H9 (cell line): ENCODE measurements at regions not wholly inside any gene's neighbourhood (a gene's known extent, or its start where the extent isn't known, plus 50 kb on each side); places are given as distances from the start of the nearest gene placed in this dataset.

Experiments
- DNase-seq: peaks from one replicate; pipeline ENCODE4 v3.0.0-alpha.2; 2017
- H2AFZ ChIP-seq: one replicate; pipeline ENCODE4 v1.6.1; 2013; ENCODE audit warnings: mild to moderate bottlenecking, low read length, control low read depth, moderate library complexity
- H2AK5ac ChIP-seq: 2 replicates; pipeline ENCODE4 v1.6.1; 2013; ENCODE audit warnings: low read length, control low read depth, mixed read lengths; ENCODE audit not compliant: insufficient read length
- H2BK120ac ChIP-seq: one replicate; pipeline ENCODE4 v1.6.1; 2013; ENCODE audit warnings: low read depth, mild to moderate bottlenecking, low read length, control low read depth, inconsistent platforms; ENCODE audit not compliant: poor library complexity, severe bottlenecking
- H2BK12ac ChIP-seq: 2 replicates; pipeline ENCODE4 v1.6.1; 2013; ENCODE audit warnings: low read length, control low read depth, mixed read lengths, low read depth; ENCODE audit not compliant: insufficient read length
- H2BK15ac ChIP-seq: 2 replicates; pipeline ENCODE4 v1.6.1; 2013; ENCODE audit warnings: low read depth, low read length, control low read depth
- H2BK20ac ChIP-seq: one replicate; pipeline ENCODE4 v1.6.1; 2013; ENCODE audit warnings: low read depth, mild to moderate bottlenecking, low read length, control low read depth, inconsistent platforms; ENCODE audit not compliant: poor library complexity, severe bottlenecking
- H2BK5ac ChIP-seq: 2 replicates; pipeline ENCODE4 v1.6.1; 2013; ENCODE audit warnings: low read length, control low read depth, mixed read lengths; ENCODE audit not compliant: insufficient read length
- H3K14ac ChIP-seq: 2 replicates; pipeline ENCODE4 v1.6.1; 2013; ENCODE audit warnings: low read length, control low read depth; ENCODE audit not compliant: insufficient read depth
- H3K18ac ChIP-seq: 2 replicates; pipeline ENCODE4 v1.6.1; 2013; ENCODE audit warnings: low read depth, mild to moderate bottlenecking, mixed read lengths, low read length, control low read depth; ENCODE audit not compliant: insufficient read length
- H3K23ac ChIP-seq: 2 replicates; pipeline ENCODE4 v1.6.1; 2013; ENCODE audit warnings: low read length, control low read depth, mixed read lengths, low read depth; ENCODE audit not compliant: insufficient read length
- H3K23me2 ChIP-seq: 2 replicates; pipeline ENCODE4 v1.6.1; 2013; ENCODE audit warnings: low read depth, mild to moderate bottlenecking, mixed read lengths, low read length, control low read depth; ENCODE audit not compliant: insufficient read length, poor library complexity, severe bottlenecking
- H3K27ac ChIP-seq: 2 replicates; pipeline ENCODE4 v1.5.1; 2013; ENCODE audit warnings: low read length, control low read depth, mixed read lengths, low read depth; ENCODE audit not compliant: insufficient read length
- H3K27me3 ChIP-seq: 2 replicates; pipeline ENCODE4 v1.6.1; 2013; ENCODE audit warnings: low read length, control low read depth, inconsistent platforms; ENCODE audit not compliant: insufficient read depth
- H3K4ac ChIP-seq: 2 replicates; pipeline ENCODE4 v1.6.1; 2013; ENCODE audit warnings: low read depth, mild to moderate bottlenecking, control low read depth, inconsistent platforms, low read length, moderate library complexity
- H3K4me1 ChIP-seq: 2 replicates; pipeline ENCODE4 v1.6.1; 2013; ENCODE audit warnings: low read length, control low read depth, inconsistent platforms; ENCODE audit not compliant: insufficient read depth
- H3K4me2 ChIP-seq: 2 replicates; pipeline ENCODE4 v1.6.1; 2013; ENCODE audit warnings: low read length, control low read depth, mixed read lengths; ENCODE audit not compliant: insufficient read length, insufficient read depth
- H3K56ac ChIP-seq: 2 replicates; pipeline ENCODE4 v1.6.1; 2013; ENCODE audit warnings: low read depth, mild to moderate bottlenecking, mixed read lengths, low read length, control low read depth; ENCODE audit not compliant: insufficient read length
- H3K79me1 ChIP-seq: 2 replicates; pipeline ENCODE4 v1.6.1; 2013; ENCODE audit warnings: low read depth, mild to moderate bottlenecking, moderate library complexity, low read length, control low read depth, inconsistent platforms; ENCODE audit not compliant: insufficient read depth, poor library complexity, severe bottlenecking
- H3K79me2 ChIP-seq: 2 replicates; pipeline ENCODE4 v1.6.1; 2013; ENCODE audit warnings: low read length, control low read depth, inconsistent platforms; ENCODE audit not compliant: insufficient read depth
- H3K9ac ChIP-seq: 2 replicates; pipeline ENCODE4 v1.6.1; 2013; ENCODE audit warnings: low read length, control low read depth, mixed read lengths; ENCODE audit not compliant: insufficient read length; ENCODE audit errors: extremely low read depth
- H3K9me3 ChIP-seq: one replicate; pipeline ENCODE4 v1.6.1; 2013; ENCODE audit warnings: low read depth, low read length, inconsistent platforms; ENCODE audit not compliant: control insufficient read depth
- H3T11ph ChIP-seq: one replicate; pipeline ENCODE4 v1.6.1; 2013; ENCODE audit warnings: mild to moderate bottlenecking, low read length, control low read depth, inconsistent platforms
- H4K20me1 ChIP-seq: one replicate; pipeline ENCODE4 v1.6.1; 2013; ENCODE audit not compliant: control insufficient read depth, insufficient read length, insufficient read depth
- H4K5ac ChIP-seq: 2 replicates; pipeline ENCODE4 v1.6.1; 2013; ENCODE audit warnings: low read depth, mild to moderate bottlenecking, mixed read lengths, low read length, control low read depth; ENCODE audit not compliant: insufficient read length
- H4K8ac ChIP-seq: replicated peaks from 2 replicates; pipeline ENCODE4 v1.6.1; 2013; ENCODE audit warnings: low read length, control low read depth, mixed read lengths, low read depth; ENCODE audit not compliant: insufficient read length
- H4K91ac ChIP-seq: 2 replicates; pipeline ENCODE4 v1.6.1; 2013; ENCODE audit warnings: low read depth, mild to moderate bottlenecking, moderate library complexity, mixed read lengths, low read length, control low read depth; ENCODE audit not compliant: insufficient read length
- H3K27ac Mint-ChIP-seq, 3 experiments: 2 replicates in 2 of 3; 3 replicates in 1 of 3; pipeline ENCODE4 v1.8.0; 2020 to 2021; ENCODE audit warnings: mixed read lengths in 3 of 3, mild to moderate bottlenecking in 1 of 3, moderate library complexity in 1 of 3
- H3K27me3 Mint-ChIP-seq: 2 replicates; pipeline ENCODE4 v1.8.0; 2021; ENCODE audit warnings: low read depth, mild to moderate bottlenecking, moderate library complexity, mixed read lengths
- H3K36me3 Mint-ChIP-seq, 3 experiments: 2 replicates in 2 of 3; 3 replicates in 1 of 3; pipeline ENCODE4 v1.8.0; 2020 to 2021; ENCODE audit warnings: low read depth in 3 of 3, mixed read lengths in 3 of 3; ENCODE audit not compliant: insufficient read depth in 1 of 3
- H3K4me1 Mint-ChIP-seq, 2 experiments: 2 replicates each; pipeline ENCODE4 v1.8.0; 2020; ENCODE audit warnings: mixed read lengths in 2 of 2
- H3K4me3 Mint-ChIP-seq, 2 experiments: 2 replicates in 1 of 2; 3 replicates in 1 of 2; pipeline ENCODE4 v1.8.0; 2020 to 2021; ENCODE audit warnings: mild to moderate bottlenecking in 2 of 2, mixed read lengths in 2 of 2, moderate library complexity in 1 of 2
- H3K9me3 Mint-ChIP-seq, 2 experiments: 2 replicates in 1 of 2; 3 replicates in 1 of 2; pipeline ENCODE4 v1.8.0; 2020; ENCODE audit warnings: mild to moderate bottlenecking in 2 of 2, mixed read lengths in 2 of 2, moderate library complexity in 1 of 2
- CTCF ChIP-seq: fragments of 200-600 bp; sonication (generic); conservative IDR thresholded peaks from 3 replicates; pipeline ENCODE4 v1.8.0; 2021; ENCODE audit warnings: antibody characterized with exemption, mild to moderate bottlenecking

GRCh38 chr18:68564351-68564750, 150.6 kb downstream of the TMX3 start:
- no peaks in the 10 kb centered on the region for H3K27me3 ChIP-seq
- H3K18ac ChIP-seq: no peak overlapping the region
- H2BK5ac ChIP-seq: no peak overlapping the region
- no peak overlapping the region for H2BK120ac ChIP-seq
- peak; percentile 30 for DNase-seq
- no peak overlapping the region for H3K4ac ChIP-seq
- no peak overlapping the region for H3K9ac ChIP-seq
- Mint-ChIP-seq H3K9me3 (no peaks in the 10 kb centered on the region), H3K4me1 (peaks cover 32 to 33% of the 10 kb centered on the region in 2 experiments), H3K27ac (peak overlapping the region; percentile 17 to 88 (median 84); a peak in 6 of 7 replicates), H3K27me3 (no peaks in the 10 kb centered on the region), H3K4me3 (no peak overlapping the region), H3K36me3 (peaks cover 0 to 4% (median 0%) of the 10 kb centered on the region in 3 experiments; a peak in 1 of 7 replicates)
- no peak overlapping the region for H2BK15ac ChIP-seq
- no peak overlapping the region for H2BK20ac ChIP-seq
- H2BK12ac ChIP-seq: no peak overlapping the region
- no peak overlapping the region for H2AFZ ChIP-seq
- no peak for TF ChIP-seq CTCF
- H3K4me2 ChIP-seq: no peak overlapping the region
- no peak overlapping the region for H3T11ph ChIP-seq
- H3K79me1 ChIP-seq: no peaks in the 10 kb centered on the region
- H3K23ac ChIP-seq: no peak overlapping the region
- H4K8ac ChIP-seq: no peak overlapping the region
- peak overlapping the region; percentile 21 for H3K27ac ChIP-seq
- H3K14ac ChIP-seq: no peak overlapping the region
- H3K9me3 ChIP-seq: no peaks in the 10 kb centered on the region
- no peak overlapping the region for H4K5ac ChIP-seq
- H3K4me1 ChIP-seq: peaks cover 11% of the 10 kb centered on the region
- H4K91ac ChIP-seq: no peak overlapping the region
- H3K79me2 ChIP-seq: no peaks in the 10 kb centered on the region
- H3K23me2 ChIP-seq: no peaks in the 10 kb centered on the region
- H3K56ac ChIP-seq: no peak overlapping the region
- H2AK5ac ChIP-seq: no peak overlapping the region
- no peaks in the 10 kb centered on the region for H4K20me1 ChIP-seq
